Kidney (tissue), 13 donors: ENCODE measurements at regions not wholly inside any gene's neighbourhood (a gene's known extent, or its start where the extent isn't known, plus 50 kb on each side); places are given as distances from the start of the nearest gene placed in this dataset.

Experiments used
- DNase-seq, 5 donors: peaks; one replicate each; pipeline ENCODE4 v3.0.0-alpha.2; 2013 to 2020
- FAIRE-seq: peaks from 2 replicates; lab custom pipeline; 2012; peaks lifted over from hg19 to GRCh38; lab: Jason Lieb, UNC
- H3K27ac ChIP-seq, 2 donors: one replicate each; pipeline ENCODE4 v1.7.0; 2013; ENCODE audit warnings: low read depth in 2 of 2, low read length in 2 of 2, inconsistent platforms in 1 of 2
- H3K27me3 ChIP-seq: one replicate; pipeline ENCODE4 v1.7.1; 2013; ENCODE audit warnings: low read length, inconsistent platforms; ENCODE audit not compliant: control insufficient read depth, insufficient read depth
- H3K36me3 ChIP-seq, 3 donors: one replicate each; pipeline versions ENCODE4 v1.7.0 to v1.7.1; 2013; ENCODE audit warnings: low read length in 3 of 3, control low read depth in 1 of 3, inconsistent platforms in 1 of 3; ENCODE audit not compliant: insufficient read depth in 3 of 3, control insufficient read depth in 2 of 3
- H3K4me1 ChIP-seq, 3 donors: one replicate each; pipeline versions ENCODE4 v1.7.0 to v1.7.1; 2013; ENCODE audit warnings: low read length in 3 of 3, inconsistent platforms in 1 of 3, low read depth in 1 of 3; ENCODE audit not compliant: control insufficient read depth in 2 of 3, insufficient read depth in 2 of 3
- H3K4me3 ChIP-seq, 3 donors: one replicate each; pipeline versions ENCODE4 v1.7.0 to v1.8.1; 2013; ENCODE audit warnings: low read length in 3 of 3, control low read depth in 1 of 3, inconsistent platforms in 1 of 3
- H3K9ac ChIP-seq, 3 donors: one replicate each; pipeline versions ENCODE4 v1.7.0 to v1.7.1; 2013; ENCODE audit warnings: low read length in 3 of 3, control low read depth in 1 of 3, inconsistent platforms in 1 of 3
- H3K9me3 ChIP-seq, 3 donors: one replicate each; pipeline versions ENCODE4 v1.7.0 to v1.7.1; 2013; ENCODE audit warnings: low read length in 3 of 3, control low read depth in 1 of 3, inconsistent platforms in 1 of 3; ENCODE audit not compliant: control insufficient read depth in 2 of 3, insufficient read depth in 1 of 3
- intact Hi-C: fragments of 100-400 bp; cut with DNase I; formaldehyde crosslinking; loops from one replicate; pipeline ENCODE4 v1.11.1; 2022
- TF ChIP-seq, protein P1 (sequence below): IDR thresholded peaks from 3 replicates; pipeline ENCODE4 v1.5.1; 2012; ENCODE audit warnings: mild to moderate bottlenecking, moderate library complexity, borderline replicate concordance; ENCODE audit not compliant: insufficient read depth; ENCODE audit errors: extremely low read depth
- donor health status: control.
- donor health status: control.
- donor health status: control.
- donor health status: control.
- donor health status: control.
- donor health status: DM: yes; HTN: yes; CAD: no.
- donor health status: Normal renal cell carcinoma (clear cell type).

DNA sequence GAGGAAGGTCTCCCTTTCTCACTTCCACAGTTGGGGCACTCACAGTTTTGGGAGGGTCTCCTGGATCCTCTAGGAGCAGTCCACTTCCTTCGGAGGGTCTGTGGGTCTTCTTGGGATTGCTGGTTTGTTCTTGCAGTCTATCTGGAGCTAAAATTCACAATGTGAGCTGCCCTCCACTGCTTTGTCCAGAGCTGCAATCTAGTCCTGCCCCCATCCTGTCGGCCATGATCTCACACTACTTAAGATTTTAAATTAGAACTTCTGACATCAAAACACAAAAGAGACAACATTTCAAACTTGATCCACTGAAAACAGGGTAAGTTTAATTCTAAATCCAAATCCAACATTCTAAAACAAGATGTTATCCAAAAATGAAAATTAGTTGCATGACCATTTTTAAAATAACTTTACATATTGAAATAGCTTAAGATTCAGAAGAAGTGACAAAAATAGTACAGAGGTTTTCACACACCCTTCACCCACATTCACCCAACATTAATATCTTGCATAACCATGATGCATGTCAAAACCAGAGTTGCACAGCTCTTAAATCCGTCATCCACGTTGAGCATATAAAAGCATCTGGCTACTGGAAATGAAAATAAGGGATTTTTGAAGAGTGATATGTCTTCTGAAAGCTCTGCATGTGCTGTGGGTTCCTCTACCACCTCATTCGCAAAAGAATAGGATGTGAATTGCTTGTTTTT lies 113.7 kb upstream of the EPB41L4A start:
- no peaks in the 10 kb centered on the region for H3K27me3 ChIP-seq
- intact Hi-C loops: no loop called here
- no peaks in the 10 kb centered on the region for H3K36me3 ChIP-seq
- no peak overlapping the region for H3K4me3 ChIP-seq
- no peak overlapping the region for H3K9ac ChIP-seq
- H3K4me1 ChIP-seq: no peaks in the 10 kb centered on the region
- TF ChIP-seq, protein P1, sequence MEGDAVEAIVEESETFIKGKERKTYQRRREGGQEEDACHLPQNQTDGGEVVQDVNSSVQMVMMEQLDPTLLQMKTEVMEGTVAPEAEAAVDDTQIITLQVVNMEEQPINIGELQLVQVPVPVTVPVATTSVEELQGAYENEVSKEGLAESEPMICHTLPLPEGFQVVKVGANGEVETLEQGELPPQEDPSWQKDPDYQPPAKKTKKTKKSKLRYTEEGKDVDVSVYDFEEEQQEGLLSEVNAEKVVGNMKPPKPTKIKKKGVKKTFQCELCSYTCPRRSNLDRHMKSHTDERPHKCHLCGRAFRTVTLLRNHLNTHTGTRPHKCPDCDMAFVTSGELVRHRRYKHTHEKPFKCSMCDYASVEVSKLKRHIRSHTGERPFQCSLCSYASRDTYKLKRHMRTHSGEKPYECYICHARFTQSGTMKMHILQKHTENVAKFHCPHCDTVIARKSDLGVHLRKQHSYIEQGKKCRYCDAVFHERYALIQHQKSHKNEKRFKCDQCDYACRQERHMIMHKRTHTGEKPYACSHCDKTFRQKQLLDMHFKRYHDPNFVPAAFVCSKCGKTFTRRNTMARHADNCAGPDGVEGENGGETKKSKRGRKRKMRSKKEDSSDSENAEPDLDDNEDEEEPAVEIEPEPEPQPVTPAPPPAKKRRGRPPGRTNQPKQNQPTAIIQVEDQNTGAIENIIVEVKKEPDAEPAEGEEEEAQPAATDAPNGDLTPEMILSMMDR: no peak
- no peaks in the 10 kb centered on the region for H3K9me3 ChIP-seq
- DNase-seq (no peak), FAIRE-seq (no peak)
- H3K27ac ChIP-seq: no peak overlapping the region

DNA sequence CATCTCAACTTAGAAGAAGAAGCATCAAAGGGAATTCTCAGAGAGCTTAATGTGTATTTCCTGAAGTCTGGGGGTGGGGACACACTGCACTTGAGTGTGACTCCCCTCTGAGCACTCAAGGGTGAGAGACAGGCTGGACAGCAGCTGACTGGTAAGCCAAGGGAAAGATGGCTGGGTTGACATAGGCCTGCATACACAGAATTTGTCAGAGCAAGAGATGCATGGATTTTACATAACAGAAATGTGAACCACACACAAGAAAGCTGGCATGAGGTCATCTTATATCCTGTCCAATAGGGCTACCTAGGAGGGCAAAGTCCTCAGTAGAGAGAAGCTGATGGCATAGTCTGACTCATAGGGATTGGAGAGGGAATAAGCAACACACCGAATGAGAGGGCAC lies 114.3 kb upstream of the EPB41L4A start:
- Histone ChIP-seq H3K36me3 (no peaks in the 10 kb centered on the region), H3K9ac (no peak overlapping the region), H3K4me1 (no peaks in the 10 kb centered on the region), H3K27ac (no peak overlapping the region), H3K27me3 (no peaks in the 10 kb centered on the region), H3K4me3 (no peak overlapping the region), H3K9me3 (no peaks in the 10 kb centered on the region)
- TF ChIP-seq, protein P1: no peak
- intact Hi-C loops: no loop called here
- DNase-seq: no peak
- FAIRE-seq: no peak

DNA sequence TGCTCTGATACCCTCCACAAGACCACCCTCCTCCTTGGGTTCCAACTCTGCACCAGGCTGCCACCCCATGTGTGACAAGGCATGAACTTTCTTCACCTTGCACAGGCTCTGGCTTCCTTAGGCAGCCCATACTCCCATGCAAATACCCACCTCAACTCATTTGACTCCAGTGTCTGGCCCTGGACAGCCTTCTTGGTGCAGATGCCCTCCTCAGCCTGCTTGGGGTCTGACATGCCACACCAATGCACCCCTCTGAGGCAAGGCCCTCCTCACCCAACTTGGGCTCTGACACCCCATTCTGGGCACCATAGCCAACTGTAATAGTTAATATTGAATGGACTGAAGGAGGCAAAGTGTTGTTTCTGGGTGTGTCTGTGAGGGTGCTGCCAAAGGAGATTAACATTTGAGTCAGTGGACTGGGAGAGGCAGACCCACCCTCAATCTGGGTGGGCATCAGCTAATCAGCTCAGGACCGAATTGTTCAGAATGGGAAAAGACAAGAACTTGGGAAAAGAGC lies 115.0 kb upstream of the EPB41L4A start:
- TF ChIP-seq, protein P1: no peak
- intact Hi-C loops: no loop called here
- DNase-seq (no peak), FAIRE-seq (no peak)
- Histone ChIP-seq H3K9me3 (no peaks in the 10 kb centered on the region), H3K36me3 (no peaks in the 10 kb centered on the region), H3K27ac (no peak overlapping the region), H3K9ac (no peak overlapping the region), H3K4me3 (no peak overlapping the region), H3K27me3 (no peaks in the 10 kb centered on the region), H3K4me1 (no peaks in the 10 kb centered on the region)
